Suprapubic skin (tissue), 4 donors: ENCODE measurements at regions not wholly inside any gene's neighbourhood (a gene's known extent, or its start where the extent isn't known, plus 50 kb on each side); places are given as distances from the start of the nearest gene placed in this dataset.

Experiments used
- EP300 ChIP-seq: sonication (generic); formaldehyde crosslinking; IDR thresholded peaks from one replicate; pipeline ENCODE4 v1.6.1; 2017; ENCODE audit warnings: antibody characterized with exemption
- POLR2A ChIP-seq, 2 donors: fragments of 450-650 bp; IDR thresholded peaks; one replicate each; pipeline ENCODE4 v1.6.1; 2017; ENCODE audit warnings: antibody characterized with exemption in 2 of 2, mild to moderate bottlenecking in 2 of 2, moderate library complexity in 2 of 2
- POLR2AphosphoS5 ChIP-seq, 3 donors: sonication (generic); formaldehyde crosslinking; IDR thresholded peaks; one replicate each; pipeline ENCODE4 v1.6.1; 2017; ENCODE audit warnings: antibody characterized with exemption in 3 of 3
- TF ChIP-seq, protein P1 (sequence below), 2 donors: fragments of 200-600 bp in 1 of 2; fragments of 450-650 bp in 1 of 2; sonication (generic) in 1 of 2; IDR thresholded peaks; one replicate each; pipeline ENCODE4 v1.5.1; 2016 to 2019; ENCODE audit warnings: antibody characterized with exemption in 2 of 2, mild to moderate bottlenecking in 1 of 2, moderate library complexity in 1 of 2

DNA sequence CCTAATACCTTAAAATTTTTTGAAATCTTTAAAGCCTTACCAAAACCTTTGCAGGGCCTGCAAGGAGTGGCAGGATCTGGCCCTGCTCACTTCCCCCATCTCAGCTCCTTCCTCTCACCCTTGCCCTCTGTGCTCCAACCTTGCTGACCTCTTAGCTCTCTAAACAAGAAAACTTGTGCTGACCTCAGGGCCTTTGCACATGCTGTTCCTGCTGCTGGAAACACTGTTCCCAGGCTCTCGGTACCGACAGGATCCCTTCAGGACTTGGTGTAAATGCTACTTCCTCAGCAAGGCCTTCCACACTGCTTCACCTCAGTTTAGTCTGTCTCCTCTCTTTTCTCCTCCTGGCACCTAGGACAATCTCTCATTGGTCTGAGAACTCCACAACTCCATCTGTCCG lies 155.4 kb upstream of the IQSEC1 start:
- TF ChIP-seq POLR2AphosphoS5 (IDR thresholded peaks at IDR 0.05): no peak
- TF ChIP-seq, protein P1, sequence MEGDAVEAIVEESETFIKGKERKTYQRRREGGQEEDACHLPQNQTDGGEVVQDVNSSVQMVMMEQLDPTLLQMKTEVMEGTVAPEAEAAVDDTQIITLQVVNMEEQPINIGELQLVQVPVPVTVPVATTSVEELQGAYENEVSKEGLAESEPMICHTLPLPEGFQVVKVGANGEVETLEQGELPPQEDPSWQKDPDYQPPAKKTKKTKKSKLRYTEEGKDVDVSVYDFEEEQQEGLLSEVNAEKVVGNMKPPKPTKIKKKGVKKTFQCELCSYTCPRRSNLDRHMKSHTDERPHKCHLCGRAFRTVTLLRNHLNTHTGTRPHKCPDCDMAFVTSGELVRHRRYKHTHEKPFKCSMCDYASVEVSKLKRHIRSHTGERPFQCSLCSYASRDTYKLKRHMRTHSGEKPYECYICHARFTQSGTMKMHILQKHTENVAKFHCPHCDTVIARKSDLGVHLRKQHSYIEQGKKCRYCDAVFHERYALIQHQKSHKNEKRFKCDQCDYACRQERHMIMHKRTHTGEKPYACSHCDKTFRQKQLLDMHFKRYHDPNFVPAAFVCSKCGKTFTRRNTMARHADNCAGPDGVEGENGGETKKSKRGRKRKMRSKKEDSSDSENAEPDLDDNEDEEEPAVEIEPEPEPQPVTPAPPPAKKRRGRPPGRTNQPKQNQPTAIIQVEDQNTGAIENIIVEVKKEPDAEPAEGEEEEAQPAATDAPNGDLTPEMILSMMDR (IDR thresholded peaks at IDR 0.05): no peak
- no peak for TF ChIP-seq POLR2A (IDR thresholded peaks at IDR 0.05)
- no peak for TF ChIP-seq EP300
